ENCODE measurements at regions not wholly inside any gene's neighbourhood (a gene's known extent, or its start where the extent isn't known, plus 50 kb on each side); places are given as distances from the start of the nearest gene placed in this dataset.
"Not testable (repeated sequence)": the region's sequence is repeated elsewhere in the genome, so short reads cannot be mapped to it uniquely, and the experiment has no call there.

GRCh38 chr6:91926361-91926760 is 1339.5 kb upstream of the MAP3K7 start:
- no peaks in the 10 kb centered on the region for H3K27me3 Mint-ChIP-seq
- H3K4me1 Mint-ChIP-seq (ENCODE audit: low read depth): no peaks in the 10 kb centered on the region
- no peak for ATAC-seq
- ChIA-PET CTCF (no interaction called here), POLR2A (no interaction called here)
- H3K4me3 Mint-ChIP-seq: no peak overlapping the region
- peaks cover 10% of the 10 kb centered on the region for H3K9me3 Mint-ChIP-seq
- no peak for DNase-seq
- H3K27ac Mint-ChIP-seq: no peak overlapping the region
- intact Hi-C loops (cut with micrococcal nuclease): no loop called here
- no peaks in the 10 kb centered on the region for H3K36me3 Mint-ChIP-seq (ENCODE audit: low read depth)
- TF ChIP-seq CTCF (IDR thresholded peaks at IDR 0.05): no peak

- intact Hi-C loops (cut with micrococcal nuclease): no loop called here
- TF ChIP-seq CTCF (IDR thresholded peaks at IDR 0.05): no peak
- H3K9me3 Mint-ChIP-seq: peaks cover 6% of the 10 kb centered on the region
- no peaks in the 10 kb centered on the region for H3K27me3 Mint-ChIP-seq
- H3K36me3 Mint-ChIP-seq (ENCODE audit: low read depth): no peaks in the 10 kb centered on the region
- POLR2A ChIA-PET: no interaction called here
- no peak overlapping the region for H3K4me3 Mint-ChIP-seq
- DNase-seq: no peak
- ATAC-seq: no peak
- H3K4me1 Mint-ChIP-seq (ENCODE audit: low read depth): no peaks in the 10 kb centered on the region
- CTCF ChIA-PET: no interaction called here
- no peak overlapping the region for H3K27ac Mint-ChIP-seq
Observed at GRCh38 chr6:91911945-91912344, 1325.1 kb upstream of the MAP3K7 start.

- no peaks in the 10 kb centered on the region for H3K36me3 Mint-ChIP-seq (ENCODE audit: low read depth)
- no peak for DNase-seq
- intact Hi-C loops (cut with micrococcal nuclease): no loop called here
- H3K9me3 Mint-ChIP-seq: peaks cover 8% of the 10 kb centered on the region
- ChIA-PET CTCF (no interaction called here), POLR2A (no interaction called here)
- H3K27ac Mint-ChIP-seq: no peak overlapping the region
- no peak overlapping the region for H3K4me3 Mint-ChIP-seq
- TF ChIP-seq CTCF (IDR thresholded peaks at IDR 0.05): no peak
- ATAC-seq: no peak
- H3K4me1 Mint-ChIP-seq (ENCODE audit: low read depth): no peaks in the 10 kb centered on the region
- H3K27me3 Mint-ChIP-seq: no peaks in the 10 kb centered on the region
Observed at GRCh38 chr6:91904586-91905164, 1317.8 kb upstream of the MAP3K7 start.

GRCh38 chr6:91895599-91896285 is 1308.9 kb upstream of the MAP3K7 start:
- Mint-ChIP-seq H3K27ac (no peak overlapping the region), H3K9me3 (peaks cover 19% of the 10 kb centered on the region), H3K4me3 (no peak overlapping the region), H3K36me3 (ENCODE audit: low read depth) (no peaks in the 10 kb centered on the region), H3K4me1 (ENCODE audit: low read depth) (no peaks in the 10 kb centered on the region), H3K27me3 (no peaks in the 10 kb centered on the region)
- ATAC-seq: no peak
- POLR2A ChIA-PET: no interaction called here
- intact Hi-C loops (cut with micrococcal nuclease): no loop called here
- no peak for DNase-seq
- CTCF ChIA-PET: interaction anchor here (1.2 kb wide), 1 partner anchor 42 kb away, joined by 3 read pairs; no protein-coding TSS in a partner anchor
- no peak for TF ChIP-seq CTCF (IDR thresholded peaks at IDR 0.05)

- no peak for TF ChIP-seq CTCF (IDR thresholded peaks at IDR 0.05)
- H3K4me1 Mint-ChIP-seq (ENCODE audit: low read depth): no peaks in the 10 kb centered on the region
- no peak overlapping the region for H3K27ac Mint-ChIP-seq
- CTCF ChIA-PET: no interaction called here
- intact Hi-C loops (cut with micrococcal nuclease): no loop called here
- H3K27me3 Mint-ChIP-seq: no peaks in the 10 kb centered on the region
- no peak overlapping the region for H3K4me3 Mint-ChIP-seq
- POLR2A ChIA-PET: no interaction called here
- no peaks in the 10 kb centered on the region for H3K36me3 Mint-ChIP-seq (ENCODE audit: low read depth)
- peaks cover 24% of the 10 kb centered on the region for H3K9me3 Mint-ChIP-seq
- no peak for DNase-seq
- no peak for ATAC-seq
Observed at GRCh38 chr6:91886183-91886795, 1299.4 kb upstream of the MAP3K7 start.

- CTCF ChIA-PET; intact Hi-C loops (cut with micrococcal nuclease); H3K36me3 Mint-ChIP-seq (ENCODE audit: low read depth); DNase-seq; H3K4me3 Mint-ChIP-seq; H3K27ac Mint-ChIP-seq; ATAC-seq; H3K4me1 Mint-ChIP-seq (ENCODE audit: low read depth); H3K27me3 Mint-ChIP-seq; POLR2A ChIA-PET: not testable (repeated sequence)
- peaks cover 15% of the 10 kb centered on the region for H3K9me3 Mint-ChIP-seq
Observed at GRCh38 chr6:91881791-91882190, 1294.9 kb upstream of the MAP3K7 start.

Measured in activated CD8-positive, alpha-beta T cell treated with anti-CD3 and anti-CD28 coated beads for 36 hours (primary cell).